Forelimb muscle (tissue), 1 donor: ENCODE measurements at regions not wholly inside any gene's neighbourhood (a gene's known extent, or its start where the extent isn't known, plus 50 kb on each side); places are given as distances from the start of the nearest gene placed in this dataset.

Experiments
- DNase-seq: peaks from one replicate; pipeline ENCODE4 v3.0.0-alpha.2; 2013; ENCODE audit warnings: low read depth

DNA sequence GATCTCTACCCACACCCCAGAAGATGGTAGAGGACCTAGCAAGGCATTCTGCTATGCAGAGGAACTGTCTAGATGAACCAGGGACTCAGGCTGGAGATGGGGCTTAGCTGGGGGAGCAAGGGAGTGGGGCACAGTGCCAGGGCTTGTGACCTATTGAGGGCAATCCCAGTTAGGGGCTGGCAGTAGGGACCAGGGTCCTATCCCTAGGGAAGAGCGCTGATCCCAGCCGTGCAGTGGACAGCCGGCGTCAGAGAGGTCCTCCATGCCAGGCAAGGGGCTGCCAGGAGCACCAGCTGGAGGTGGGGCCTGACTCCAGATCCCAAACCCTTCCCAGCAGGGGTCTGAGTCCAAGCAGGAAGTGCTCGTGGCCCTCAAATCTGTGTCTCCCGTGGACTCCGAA is 52.7 kb upstream of the NEURL1B start:
- DNase-seq, result no peak

DNA sequence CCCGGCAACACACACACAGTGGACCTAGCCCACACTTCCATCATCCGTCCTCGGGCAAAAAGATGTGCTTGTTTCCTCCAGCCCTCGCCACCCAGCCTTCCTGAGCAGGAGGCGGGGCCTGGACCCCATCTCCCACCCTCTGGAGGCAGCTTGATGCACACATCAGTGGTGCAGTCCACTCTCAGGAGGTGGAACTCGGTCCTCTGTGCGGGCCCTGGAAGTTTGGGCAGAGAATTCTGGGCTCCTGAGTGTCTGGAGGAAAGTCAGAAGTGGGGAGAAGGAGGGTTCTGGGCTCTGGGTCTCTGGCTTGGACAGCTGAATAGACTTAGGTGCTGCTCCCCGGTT is 54.0 kb upstream of the NEURL1B start:
- no peak for DNase-seq

DNA sequence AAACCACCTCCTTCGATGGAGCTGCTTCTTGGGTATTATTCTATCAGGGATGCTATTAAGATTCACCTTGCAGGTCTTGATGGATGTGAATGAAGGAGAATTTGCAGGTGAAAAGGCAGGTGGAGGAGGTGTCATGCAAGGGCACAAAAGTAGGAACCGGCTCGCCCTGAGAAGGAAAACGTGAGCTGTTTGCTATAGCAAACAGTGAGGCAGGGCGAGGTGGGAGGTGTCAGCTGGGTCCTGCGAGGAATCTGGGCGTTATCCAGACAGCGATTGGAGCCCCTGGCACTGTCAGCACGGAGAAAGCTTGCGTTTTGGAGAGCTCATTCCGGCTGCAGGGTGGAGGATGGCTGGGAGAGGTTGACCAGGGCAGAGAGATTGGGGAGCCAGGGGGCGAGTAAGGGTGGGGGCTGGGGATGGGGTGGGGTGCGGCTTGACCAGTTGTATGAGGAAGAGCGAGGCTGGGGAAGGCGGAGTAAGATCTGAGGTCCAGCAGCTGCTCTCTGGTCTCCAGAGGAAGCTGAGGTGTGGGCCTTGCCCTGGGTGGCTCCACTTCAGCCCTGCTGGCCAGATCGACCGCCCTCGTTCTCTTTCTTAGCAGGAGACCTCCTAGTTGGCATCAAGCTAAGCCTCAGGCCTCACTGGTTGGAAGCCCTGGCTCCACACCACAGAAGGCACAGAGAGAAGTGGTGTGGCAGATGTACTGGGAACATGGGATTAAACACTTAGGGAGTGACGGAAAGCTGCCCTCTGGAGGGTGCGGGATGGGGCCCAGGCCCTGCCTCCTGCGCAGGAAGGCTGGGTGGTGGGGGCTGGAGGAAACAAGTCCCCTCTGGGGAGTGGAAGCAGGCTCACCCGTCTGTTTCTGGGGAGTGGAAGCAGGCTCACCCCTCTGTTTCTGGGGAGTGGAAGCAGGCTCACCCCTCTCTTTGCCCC is 54.7 kb upstream of the NEURL1B start:
- DNase-seq, result no peak

DNA sequence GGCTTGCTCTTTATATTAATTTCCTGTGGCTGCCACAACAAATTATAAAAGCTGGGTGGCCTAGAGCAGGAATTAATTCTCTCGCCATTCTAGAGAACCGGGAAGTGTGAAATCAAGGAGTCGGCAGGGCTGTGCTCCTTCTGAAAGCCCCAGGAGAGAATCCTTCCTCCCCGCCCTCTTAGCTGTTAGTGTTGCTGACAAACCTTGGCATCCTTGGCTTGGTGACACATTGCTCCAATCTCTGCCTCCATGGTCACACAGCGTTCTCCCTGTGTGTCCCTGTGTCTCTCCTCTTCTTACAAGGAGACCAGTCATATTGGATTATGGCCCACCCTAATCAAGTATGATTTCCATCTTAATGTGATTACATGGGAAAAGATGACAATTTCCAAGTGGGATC is 55.9 kb upstream of the NEURL1B start:
- no peak for DNase-seq

DNA sequence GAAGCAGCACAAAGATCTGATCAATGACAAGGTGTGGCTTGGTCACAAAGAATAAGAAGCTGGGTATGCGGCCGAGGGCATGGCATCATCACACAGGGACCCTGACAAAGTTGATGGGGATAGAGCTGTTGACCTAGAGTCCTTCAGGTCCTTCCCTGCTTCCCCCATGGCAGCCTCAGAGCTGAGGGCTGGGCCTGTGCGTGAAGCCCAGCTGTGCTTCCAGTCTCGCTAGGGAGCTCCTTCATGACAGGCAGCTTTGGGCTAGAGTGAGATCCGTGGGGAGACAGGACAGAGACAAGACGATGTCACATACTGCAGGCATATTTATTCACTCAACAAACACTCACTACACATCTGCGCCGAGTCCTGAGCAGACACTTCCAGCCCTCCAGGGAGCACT is 56.4 kb upstream of the NEURL1B start:
- no peak for DNase-seq

DNA sequence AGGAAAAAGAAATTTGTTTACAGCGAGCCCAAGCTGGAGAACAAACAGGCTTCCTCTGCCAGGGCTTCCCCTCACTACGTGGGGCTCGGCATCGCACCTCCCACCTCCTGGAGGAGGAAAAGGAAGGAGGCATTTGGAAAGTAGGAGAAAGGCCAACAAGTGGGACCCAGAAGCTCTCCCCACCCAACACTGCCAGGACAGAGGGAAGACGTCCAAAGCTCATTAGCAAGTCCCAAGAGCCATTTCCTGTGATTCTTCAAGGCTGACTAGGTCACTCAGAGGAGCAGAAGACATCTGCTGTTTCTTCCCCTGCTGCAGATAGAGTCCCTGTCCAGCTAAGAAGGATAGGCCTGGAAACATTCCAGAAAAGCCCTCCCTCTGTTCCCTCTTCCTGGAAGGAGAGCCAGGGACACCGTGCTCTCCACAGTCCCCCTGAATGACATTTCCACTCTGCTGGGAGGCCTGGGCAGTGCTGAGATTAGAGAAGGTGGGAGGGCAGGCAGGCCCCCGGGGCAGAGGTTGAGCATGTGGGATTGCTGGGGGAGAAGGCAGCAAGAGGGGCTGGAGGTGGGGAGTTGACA is 57.0 kb upstream of the NEURL1B start:
- peak; percentile 49 for DNase-seq

DNA sequence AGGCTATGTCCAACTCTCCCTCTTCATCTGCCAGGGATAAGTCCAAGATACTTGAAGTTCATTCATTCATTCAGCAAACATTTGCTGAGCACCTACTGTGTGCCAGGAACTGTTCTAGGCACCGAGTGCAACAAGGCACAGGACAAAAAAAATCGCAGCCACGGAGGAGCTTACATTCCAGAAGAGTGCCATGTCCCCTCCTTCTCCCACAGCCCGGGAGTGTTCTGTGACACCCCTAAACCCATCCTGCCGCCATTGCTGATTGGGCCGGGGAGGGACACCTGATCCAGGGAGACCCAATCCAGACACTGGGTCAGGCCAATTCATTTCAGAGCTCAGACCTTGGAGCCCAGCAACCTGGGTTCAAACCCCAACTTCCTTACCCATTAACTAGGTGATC is 58.1 kb upstream of the NEURL1B start:
- DNase-seq, result no peak

DNA sequence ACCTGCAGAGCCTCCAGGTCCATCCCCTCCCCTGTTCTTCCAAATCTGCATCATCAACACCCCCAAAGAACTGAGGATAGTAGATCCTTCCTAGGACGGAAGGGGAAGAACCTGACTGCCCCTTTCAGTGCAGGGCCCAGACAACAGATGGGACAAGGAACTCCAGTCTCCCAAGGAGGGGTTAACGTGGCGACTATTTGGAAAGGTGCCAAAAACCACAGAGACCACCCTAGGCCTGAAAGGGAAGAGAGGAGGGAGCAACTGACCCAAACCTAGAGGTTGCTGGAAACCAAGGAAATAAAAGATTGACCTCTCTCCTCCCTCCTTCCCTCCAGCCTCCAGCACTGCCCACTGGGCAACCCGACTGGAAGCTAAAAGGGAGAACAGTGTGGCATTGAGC is 59.7 kb upstream of the NEURL1B start:
- DNase-seq, result no peak

DNA sequence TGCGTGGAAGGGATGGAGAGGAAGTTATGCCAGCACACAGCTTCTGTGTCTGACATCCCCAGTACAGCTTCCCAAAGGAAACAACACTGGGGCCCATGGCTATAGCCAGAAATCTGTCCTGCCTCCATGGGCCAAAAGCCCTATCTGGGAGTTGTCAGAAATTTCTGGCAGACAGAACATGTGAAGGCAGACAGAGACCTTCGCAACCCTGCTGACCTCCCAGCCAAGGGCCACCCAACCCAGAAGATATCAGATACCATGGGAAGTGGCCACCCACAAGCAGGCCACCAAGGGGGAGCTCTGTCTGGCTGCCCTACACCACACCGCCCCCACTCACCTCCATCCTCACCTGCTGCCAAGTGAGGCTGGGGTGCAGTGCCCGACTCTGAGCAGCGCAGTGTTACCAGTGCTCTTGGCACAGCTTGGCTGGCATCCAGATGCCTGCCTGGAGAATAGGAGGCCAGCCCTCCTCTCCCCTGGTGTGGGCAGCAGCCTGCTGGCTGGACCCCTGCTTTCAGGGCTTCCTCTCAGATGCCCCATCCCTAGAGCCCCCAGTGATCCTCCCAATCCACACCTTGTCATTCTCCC is 61.6 kb upstream of the NEURL1B start:
- DNase-seq, result no peak

DNA sequence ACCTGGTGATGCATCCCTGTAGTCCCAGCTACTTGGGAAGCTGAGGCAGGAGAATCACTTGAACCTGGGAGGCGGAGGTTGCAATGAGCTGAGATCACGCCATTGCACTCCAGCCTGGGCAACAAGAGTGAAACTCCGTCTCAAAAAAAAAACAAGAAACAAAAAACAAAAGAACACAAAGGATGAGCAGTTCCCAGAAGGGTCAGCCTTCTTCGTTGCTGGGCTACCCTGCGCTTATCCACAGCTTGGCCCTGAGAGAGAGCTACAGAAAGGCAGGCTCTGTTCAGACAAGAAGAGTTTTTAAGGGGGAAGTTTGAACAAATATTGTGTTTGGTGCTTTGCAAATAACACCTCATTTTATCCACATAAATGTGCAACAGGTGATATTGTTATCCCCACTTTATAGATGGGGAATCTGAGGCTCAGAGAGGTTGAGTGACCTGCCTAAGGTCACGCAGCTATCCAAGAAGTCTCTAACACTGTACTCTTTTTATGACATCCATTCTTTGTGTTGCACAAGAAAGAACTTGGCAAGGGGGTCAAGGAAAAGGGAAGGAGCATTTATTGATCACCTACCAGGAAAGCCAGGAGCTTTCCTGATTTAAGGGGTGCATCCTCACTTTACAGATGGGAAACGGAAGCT is 63.7 kb upstream of the NEURL1B start:
- no peak for DNase-seq

DNA sequence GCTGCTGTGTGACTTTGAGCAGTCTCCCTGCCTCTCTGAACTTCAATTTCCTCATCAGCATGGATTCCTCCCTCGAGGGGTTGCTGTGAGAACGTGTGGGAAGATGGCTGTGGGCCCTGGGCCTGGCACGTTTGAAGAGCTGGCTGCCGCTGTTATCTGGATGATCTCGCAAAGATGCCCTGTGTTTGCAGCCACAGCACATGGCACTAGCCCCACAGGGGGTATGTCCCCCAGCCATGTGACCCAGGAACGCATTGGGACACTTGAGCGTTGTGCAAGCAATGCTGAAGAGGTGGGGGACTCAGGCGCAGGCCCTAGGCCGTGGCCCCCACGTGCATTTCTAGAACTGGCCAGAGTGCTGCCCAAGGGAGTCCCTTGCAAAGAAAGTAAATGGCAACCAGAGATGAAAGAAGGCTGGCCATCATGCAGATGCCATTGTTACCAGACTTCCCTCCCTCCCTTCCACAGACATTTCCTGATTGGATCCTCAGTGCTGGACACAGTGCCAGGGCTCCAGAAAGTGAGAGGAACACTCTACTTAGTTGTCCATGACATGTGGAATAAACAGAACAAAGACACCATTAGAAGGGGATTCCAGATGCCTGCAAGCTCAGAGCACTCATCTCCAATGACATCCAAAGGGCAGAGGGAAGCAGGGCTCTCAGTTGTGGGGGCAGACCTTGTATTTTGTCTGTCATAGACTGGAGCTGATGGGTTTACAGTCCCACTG is 65.1 kb upstream of the NEURL1B start:
- DNase-seq, result no peak

DNA sequence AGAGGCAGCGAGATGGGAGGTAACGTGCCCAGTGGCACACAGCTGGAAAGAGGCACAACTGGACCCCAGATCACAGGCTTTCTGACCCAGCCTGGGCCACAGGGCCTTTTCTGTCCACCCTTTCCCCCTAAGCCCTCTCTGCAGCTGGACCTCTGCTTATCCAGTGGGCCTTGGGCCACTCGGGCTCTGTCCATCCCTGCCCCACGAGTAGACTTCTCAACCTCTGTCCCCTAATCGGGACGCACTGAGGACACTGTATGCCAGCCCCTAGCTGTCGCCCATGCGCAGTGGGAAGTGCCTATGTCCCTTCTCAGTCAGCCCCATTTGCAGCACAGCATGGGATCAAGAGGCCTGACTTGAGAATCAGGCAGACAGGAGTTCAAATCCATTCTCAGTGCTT is 65.6 kb upstream of the NEURL1B start:
- no peak for DNase-seq

DNA sequence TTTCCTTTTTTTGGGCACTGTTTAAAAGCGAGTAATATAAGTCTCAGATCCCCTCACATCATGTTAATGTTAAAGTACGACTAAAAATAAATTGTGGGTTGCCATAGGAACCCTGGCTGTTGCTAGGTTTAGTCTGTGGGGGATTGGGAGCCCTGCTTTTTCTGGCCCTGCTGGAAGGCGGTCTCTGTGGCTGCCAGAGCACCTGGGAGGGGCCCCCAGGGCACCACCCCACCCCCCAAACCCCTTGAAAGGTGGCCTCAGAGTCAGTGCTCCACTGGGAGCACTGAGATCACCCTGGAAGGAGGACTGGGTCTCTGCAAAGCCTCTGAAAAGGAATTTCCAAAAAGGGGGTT is 66.2 kb upstream of the NEURL1B start:
- peak; percentile 70 for DNase-seq

DNA sequence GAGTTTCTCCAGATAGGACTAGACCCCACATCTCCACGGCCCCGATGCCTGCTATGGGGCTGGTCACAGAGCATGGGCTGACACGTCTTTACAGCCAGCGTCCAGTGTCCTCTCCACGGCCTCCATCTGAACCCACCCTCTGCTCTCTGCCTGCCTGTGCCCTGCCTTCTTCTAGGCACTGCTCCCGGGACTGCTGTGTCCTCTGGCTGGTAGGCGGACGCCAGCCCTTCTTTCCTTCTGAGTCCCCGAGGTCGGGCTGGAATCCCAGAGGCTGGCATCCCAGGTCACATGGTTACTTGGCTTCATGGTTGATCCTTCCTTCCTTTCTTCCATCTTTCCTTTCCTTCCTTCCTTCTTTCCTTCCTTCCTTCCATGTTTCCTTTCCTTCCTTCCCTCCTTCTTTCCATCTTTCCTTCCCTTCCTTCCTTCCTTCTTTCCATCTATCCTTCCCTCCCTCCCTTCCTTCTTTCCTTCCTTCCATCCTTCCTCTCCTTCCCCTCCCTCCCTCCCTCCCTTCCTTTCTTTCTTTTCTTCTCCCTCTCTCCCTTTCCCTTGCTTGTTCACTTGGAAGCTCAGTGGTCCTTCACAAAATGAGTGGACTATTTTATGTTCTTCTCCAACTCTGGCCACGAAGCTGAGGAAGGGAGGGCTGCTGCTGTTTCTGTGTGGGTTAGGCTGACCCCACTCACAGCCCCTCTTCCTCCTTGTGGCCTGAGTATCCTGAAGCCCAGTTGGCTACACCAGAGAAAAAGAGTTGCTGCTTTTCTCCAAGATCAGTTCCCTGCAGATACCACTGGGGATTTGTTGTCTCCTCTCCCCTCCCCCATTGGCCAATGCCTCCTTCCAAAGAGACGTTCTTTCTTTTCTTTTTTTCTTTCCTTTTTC is 66.8 kb upstream of the NEURL1B start:
- no peak for DNase-seq

DNA sequence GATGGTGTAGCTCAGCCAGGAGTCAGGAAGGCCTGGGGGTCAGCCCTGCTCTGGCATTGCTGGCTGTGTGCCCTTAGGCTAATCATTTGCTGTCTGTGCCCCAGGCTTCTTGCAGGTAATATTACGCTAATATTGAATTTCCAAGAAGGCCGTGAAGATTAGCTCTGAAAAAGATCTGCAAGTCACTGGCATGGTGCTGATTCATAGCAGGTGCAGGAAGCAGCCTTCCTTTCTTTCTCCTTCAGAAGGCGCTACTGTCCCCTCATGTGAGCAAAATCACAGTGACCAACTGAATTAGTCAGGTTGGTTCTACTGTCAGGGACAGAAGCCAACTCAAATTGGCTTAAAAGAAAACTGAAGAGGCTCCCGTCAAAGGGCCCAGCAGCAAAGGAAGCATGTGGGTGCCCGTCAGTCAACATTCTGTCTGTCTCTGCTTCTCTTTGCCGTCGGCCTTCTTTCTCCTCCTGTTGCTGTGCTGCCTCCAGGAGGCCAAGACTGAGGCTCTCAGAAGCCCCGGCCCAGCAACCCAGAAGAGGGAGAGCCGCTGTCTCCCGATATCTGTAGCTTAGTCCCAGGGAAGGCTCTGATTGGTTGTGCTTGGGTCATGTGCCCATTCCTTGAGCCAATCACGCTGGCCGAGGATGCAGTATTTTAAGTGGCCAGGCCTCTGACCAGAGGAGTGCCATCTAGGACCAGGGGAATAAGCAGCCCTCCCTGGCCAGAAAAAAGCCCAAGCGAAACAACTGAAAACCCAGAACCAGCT is 67.8 kb upstream of the NEURL1B start:
- DNase-seq, result no peak

DNA sequence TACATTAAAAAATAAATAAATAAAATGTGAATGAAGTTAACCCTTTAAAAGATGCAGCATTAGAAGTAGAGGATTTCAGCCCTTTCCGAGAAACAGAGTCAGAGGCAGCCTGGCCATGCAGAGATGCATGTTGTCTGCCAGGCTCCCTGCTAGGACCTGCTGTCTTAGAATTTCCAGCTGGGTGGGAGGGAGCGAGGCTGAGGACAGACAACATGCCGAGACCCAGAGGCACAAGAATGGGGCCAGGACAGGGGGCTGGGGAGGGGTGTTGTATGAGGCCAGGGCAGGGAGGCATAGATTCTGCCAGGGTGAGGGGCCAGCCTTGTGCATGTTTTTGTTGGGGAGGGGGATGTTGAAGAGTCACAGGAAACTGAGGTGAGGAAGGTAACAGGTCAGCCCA is 68.6 kb upstream of the NEURL1B start:
- DNase-seq, result no peak

DNA sequence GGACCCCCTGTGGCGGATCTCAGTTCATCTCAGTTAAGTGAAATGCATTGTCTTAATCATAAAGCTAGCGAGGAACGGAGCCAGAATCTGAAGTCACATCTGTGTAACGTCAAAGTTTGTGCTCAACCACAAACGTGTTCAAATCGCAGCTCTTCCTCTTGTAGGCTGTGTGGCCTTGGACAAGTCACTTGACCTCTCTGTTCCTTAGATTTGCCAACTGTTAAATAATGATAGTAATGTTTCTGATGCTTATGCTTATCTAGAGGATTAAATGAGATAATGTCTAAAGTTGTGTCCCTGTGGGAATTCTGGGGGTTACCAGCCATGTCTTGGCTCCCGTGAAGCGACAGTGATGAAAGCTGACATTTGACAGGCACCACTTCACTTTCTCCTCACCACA is 69.2 kb upstream of the NEURL1B start:
- no peak for DNase-seq

DNA sequence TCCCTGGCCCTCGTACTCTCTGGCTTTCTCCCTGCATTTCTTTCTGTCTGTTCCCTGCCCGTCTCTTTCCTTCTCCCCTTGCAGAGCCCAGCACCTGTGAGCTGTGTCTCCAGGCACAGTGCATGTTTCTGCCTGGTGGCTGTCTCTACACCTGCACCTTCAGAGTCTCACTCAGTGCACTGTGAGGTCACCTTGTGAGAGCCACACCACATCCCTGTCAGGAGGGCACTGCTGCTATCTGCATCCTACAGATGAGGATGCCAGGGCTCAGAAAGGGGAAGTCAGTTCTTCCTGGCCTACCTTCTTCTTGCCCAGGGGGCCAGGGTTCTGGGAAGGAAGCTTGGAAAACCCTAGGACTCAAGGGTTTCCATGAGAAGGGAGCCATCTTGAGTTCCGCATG is 69.7 kb upstream of the NEURL1B start:
- no peak for DNase-seq

DNA sequence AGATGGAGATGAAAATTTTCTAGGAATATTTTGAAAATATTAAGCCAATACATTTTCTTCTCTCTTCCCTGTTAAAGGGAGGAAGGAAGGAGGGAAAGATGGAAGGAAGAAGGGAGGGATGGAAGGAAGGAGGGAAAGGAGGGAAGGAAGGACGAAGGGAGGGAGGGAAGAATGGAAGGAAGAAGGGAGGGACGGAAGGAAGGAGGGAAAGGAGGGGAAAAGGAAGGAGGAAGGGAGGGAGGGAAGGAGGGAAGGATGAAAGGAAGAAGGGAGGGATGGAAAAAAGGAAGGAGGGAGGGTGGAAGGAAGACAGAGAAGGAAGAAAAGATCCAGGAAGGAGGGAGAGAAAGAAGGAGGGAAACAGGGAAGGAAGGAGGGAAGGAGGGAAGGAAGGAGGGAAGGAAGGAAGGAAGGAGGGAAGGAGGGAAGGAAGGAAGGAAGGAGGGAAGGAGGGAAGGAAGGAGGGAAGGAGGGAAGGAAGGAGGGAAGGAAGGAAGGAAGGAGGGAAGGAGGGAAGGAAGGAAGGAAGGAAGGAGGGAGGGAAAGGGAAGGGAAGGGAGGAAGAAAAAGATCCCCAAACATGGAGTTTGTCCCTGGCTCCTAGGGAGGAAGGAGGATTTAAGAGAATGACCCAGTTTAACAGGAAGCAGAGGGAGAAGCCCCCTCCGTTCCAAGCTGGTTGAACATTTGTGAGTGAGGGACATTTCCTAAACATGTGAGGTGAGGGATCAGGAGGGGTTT is 70.3 kb upstream of the NEURL1B start:
- DNase-seq, result no peak
